GM19467 (cell line): ENCODE measurements at regions not wholly inside any gene's neighbourhood (a gene's known extent, or its start where the extent isn't known, plus 50 kb on each side); places are given as distances from the start of the nearest gene placed in this dataset.
"Not testable (repeated sequence)": the region's sequence is repeated elsewhere in the genome, so short reads cannot be mapped to it uniquely, and the experiment has no call there.

Experiments used
- ATAC-seq: cut with Tn5 transposase; IDR thresholded peaks from one replicate; pipeline ENCODE4 v1.9.1; 2021; ENCODE audit warnings: mild to moderate bottlenecking, moderate library complexity; ENCODE audit not compliant: unreplicated experiment

GRCh38 chr7:138169441-138169851 lies 93.2 kb downstream of the AKR1D1 start:
- ATAC-seq, result no peak

GRCh38 chr7:138170298-138170697 lies 94.0 kb downstream of the AKR1D1 start:
- no peak for ATAC-seq

- ATAC-seq, result peak; percentile 95
Measured at GRCh38 chr7:138170959-138171703, 94.9 kb downstream of the AKR1D1 start.

- no peak for ATAC-seq
Measured at GRCh38 chr7:138173548-138173947, 97.3 kb downstream of the AKR1D1 start.

- no peak for ATAC-seq
Measured at GRCh38 chr7:138176060-138176459, 99.8 kb downstream of the AKR1D1 start.

- ATAC-seq, result no peak
Measured at GRCh38 chr7:138184191-138184590, 107.9 kb downstream of the AKR1D1 start.

GRCh38 chr7:138185132-138185908 lies 109.1 kb downstream of the AKR1D1 start:
- ATAC-seq, result no peak

- ATAC-seq, result no peak
Measured at GRCh38 chr7:138186951-138187351, 110.7 kb downstream of the AKR1D1 start.

- ATAC-seq, result no peak
Measured at GRCh38 chr7:138188290-138188858, 112.1 kb downstream of the AKR1D1 start.

- ATAC-seq, result no peak
Measured at GRCh38 chr7:138194567-138194966, 118.3 kb downstream of the AKR1D1 start.

- no peak for ATAC-seq
Measured at GRCh38 chr7:138195151-138195571, 118.9 kb downstream of the AKR1D1 start.

- ATAC-seq, result not testable (repeated sequence)
Measured at GRCh38 chr7:138196503-138196946, 120.3 kb downstream of the AKR1D1 start.

- no peak for ATAC-seq
Measured at GRCh38 chr7:138196971-138197896, 121.0 kb downstream of the AKR1D1 start.

GRCh38 chr7:138204285-138204981 lies 128.2 kb downstream of the AKR1D1 start:
- no peak for ATAC-seq

- ATAC-seq, result no peak
Measured at GRCh38 chr7:138204982-138205298, 128.7 kb downstream of the AKR1D1 start.

- no peak for ATAC-seq
Measured at GRCh38 chr7:138205614-138206150, 129.4 kb downstream of the AKR1D1 start.

GRCh38 chr7:138207555-138207971 lies 131.3 kb downstream of the AKR1D1 start:
- no peak for ATAC-seq

GRCh38 chr7:138208142-138208570 lies 131.9 kb downstream of the AKR1D1 start:
- ATAC-seq, result no peak

GRCh38 chr7:138208864-138209263 lies 132.6 kb downstream of the AKR1D1 start:
- no peak for ATAC-seq

GRCh38 chr7:138212314-138212713 lies 136.1 kb downstream of the AKR1D1 start:
- no peak for ATAC-seq
